Smooth muscle cell (in vitro differentiated cells): ENCODE measurements at regions not wholly inside any gene's neighbourhood (a gene's known extent, or its start where the extent isn't known, plus 50 kb on each side); places are given as distances from the start of the nearest gene placed in this dataset.

Experiments used
- DNase-seq: peaks from one replicate; lab custom pipeline; 2025; ENCODE audit not compliant: unreplicated experiment; lab: John Stamatoyannopoulos, UW
- H2AFZ ChIP-seq: fragments of 200-600 bp; sonication (generic); 2 replicates; pipeline ENCODE4 v1.6.0; 2016; ENCODE audit warnings: antibody characterized with exemption, low read depth, mild to moderate bottlenecking
- H3F3A ChIP-seq: fragments of 200-600 bp; sonication (generic); 2 replicates; pipeline ENCODE4 v1.6.0; 2017; ENCODE audit warnings: antibody characterized with exemption, low read depth
- H3K27ac ChIP-seq: fragments of 200-600 bp; sonication (generic); 2 replicates; pipeline ENCODE4 v1.5.1; 2016; ENCODE audit warnings: low read depth, mild to moderate bottlenecking
- H3K27me3 ChIP-seq: fragments of 200-600 bp; sonication (generic); 2 replicates; pipeline ENCODE4 v1.6.1; 2016; ENCODE audit warnings: low read depth, mild to moderate bottlenecking
- H3K36me3 ChIP-seq: fragments of 200-600 bp; sonication (generic); 2 replicates; pipeline ENCODE4 v1.5.1; 2016; ENCODE audit warnings: low read depth
- H3K4me1 ChIP-seq: fragments of 200-600 bp; sonication (generic); 2 replicates; pipeline ENCODE4 v1.5.1; 2016; ENCODE audit warnings: low read depth
- H3K4me2 ChIP-seq: fragments of 200-600 bp; sonication (generic); 2 replicates; pipeline ENCODE4 v1.6.0; 2016; ENCODE audit warnings: mild to moderate bottlenecking
- H3K4me3 ChIP-seq: fragments of 200-600 bp; sonication (generic); 2 replicates; pipeline ENCODE4 v1.5.1; 2016; ENCODE audit warnings: mild to moderate bottlenecking
- H3K79me2 ChIP-seq: fragments of 200-600 bp; sonication (generic); 2 replicates; pipeline ENCODE4 v1.6.0; 2016; ENCODE audit warnings: low read depth, mild to moderate bottlenecking
- H3K9ac ChIP-seq: fragments of 200-600 bp; sonication (generic); 2 replicates; pipeline ENCODE4 v1.6.0; 2016; ENCODE audit warnings: low read depth
- H3K9me3 ChIP-seq: fragments of 200-600 bp; sonication (generic); replicated peaks from 2 replicates; pipeline ENCODE4 v1.5.1; 2016; ENCODE audit warnings: low read depth
- H4K20me1 ChIP-seq: fragments of 200-600 bp; sonication (generic); 2 replicates; pipeline ENCODE4 v1.6.0; 2016; ENCODE audit warnings: low read depth
- WGBS: methylation state at CpG from one replicate; pipeline ENCODE4 v1.1.7; 2016; ENCODE audit warnings: low lambda C conversion rate; 5-methylcytosine and 5-hydroxymethylcytosine counted together
- TF ChIP-seq, protein P1 (sequence below): fragments of 200-600 bp; sonication (generic); IDR thresholded peaks from 2 replicates; pipeline ENCODE4 v1.5.1; 2017; ENCODE audit warnings: borderline replicate concordance, mild to moderate bottlenecking, antibody characterized with exemption; ENCODE audit not compliant: insufficient read depth, poor library complexity, severe bottlenecking

DNA sequence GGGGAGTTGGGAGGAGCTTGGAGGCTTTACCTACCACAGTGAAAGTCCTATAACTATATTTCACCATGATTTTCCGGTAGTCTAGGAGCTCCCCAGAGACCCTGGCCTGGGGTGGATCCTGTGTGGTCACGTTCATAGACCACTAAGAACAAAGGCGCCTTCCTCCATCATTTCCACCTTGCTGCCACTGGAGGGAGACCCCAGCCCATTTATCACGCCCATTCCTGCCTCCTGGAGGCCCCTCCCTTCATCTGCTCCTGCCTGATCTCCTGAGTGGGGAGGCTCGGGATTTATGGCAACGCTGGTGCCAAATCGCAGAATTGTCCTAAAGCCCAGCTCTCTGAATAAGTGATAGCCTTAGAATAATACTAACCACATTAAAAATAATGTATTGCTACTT is 507.6 kb upstream of the SPHKAP start:
- H3K27ac ChIP-seq = peak overlapping the region; percentile 68
- no peaks in the 10 kb centered on the region for H3K9me3 ChIP-seq
- no peaks in the 10 kb centered on the region for H3K27me3 ChIP-seq
- H3K9ac ChIP-seq = no peak overlapping the region
- no peaks in the 10 kb centered on the region for H3F3A ChIP-seq
- TF ChIP-seq, protein P1, sequence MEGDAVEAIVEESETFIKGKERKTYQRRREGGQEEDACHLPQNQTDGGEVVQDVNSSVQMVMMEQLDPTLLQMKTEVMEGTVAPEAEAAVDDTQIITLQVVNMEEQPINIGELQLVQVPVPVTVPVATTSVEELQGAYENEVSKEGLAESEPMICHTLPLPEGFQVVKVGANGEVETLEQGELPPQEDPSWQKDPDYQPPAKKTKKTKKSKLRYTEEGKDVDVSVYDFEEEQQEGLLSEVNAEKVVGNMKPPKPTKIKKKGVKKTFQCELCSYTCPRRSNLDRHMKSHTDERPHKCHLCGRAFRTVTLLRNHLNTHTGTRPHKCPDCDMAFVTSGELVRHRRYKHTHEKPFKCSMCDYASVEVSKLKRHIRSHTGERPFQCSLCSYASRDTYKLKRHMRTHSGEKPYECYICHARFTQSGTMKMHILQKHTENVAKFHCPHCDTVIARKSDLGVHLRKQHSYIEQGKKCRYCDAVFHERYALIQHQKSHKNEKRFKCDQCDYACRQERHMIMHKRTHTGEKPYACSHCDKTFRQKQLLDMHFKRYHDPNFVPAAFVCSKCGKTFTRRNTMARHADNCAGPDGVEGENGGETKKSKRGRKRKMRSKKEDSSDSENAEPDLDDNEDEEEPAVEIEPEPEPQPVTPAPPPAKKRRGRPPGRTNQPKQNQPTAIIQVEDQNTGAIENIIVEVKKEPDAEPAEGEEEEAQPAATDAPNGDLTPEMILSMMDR = peak; percentile 28
- no peak for DNase-seq
- H2AFZ ChIP-seq = peak overlapping the region; percentile 26
- no peak overlapping the region for H3K4me3 ChIP-seq
- no peaks in the 10 kb centered on the region for H3K79me2 ChIP-seq
- no peaks in the 10 kb centered on the region for H3K4me1 ChIP-seq
- no peaks in the 10 kb centered on the region for H3K36me3 ChIP-seq
- no peak overlapping the region for H3K4me2 ChIP-seq
- H4K20me1 ChIP-seq = no peaks in the 10 kb centered on the region
- WGBS = 39% methylated on average over 7 of the region's 7 CpGs

DNA sequence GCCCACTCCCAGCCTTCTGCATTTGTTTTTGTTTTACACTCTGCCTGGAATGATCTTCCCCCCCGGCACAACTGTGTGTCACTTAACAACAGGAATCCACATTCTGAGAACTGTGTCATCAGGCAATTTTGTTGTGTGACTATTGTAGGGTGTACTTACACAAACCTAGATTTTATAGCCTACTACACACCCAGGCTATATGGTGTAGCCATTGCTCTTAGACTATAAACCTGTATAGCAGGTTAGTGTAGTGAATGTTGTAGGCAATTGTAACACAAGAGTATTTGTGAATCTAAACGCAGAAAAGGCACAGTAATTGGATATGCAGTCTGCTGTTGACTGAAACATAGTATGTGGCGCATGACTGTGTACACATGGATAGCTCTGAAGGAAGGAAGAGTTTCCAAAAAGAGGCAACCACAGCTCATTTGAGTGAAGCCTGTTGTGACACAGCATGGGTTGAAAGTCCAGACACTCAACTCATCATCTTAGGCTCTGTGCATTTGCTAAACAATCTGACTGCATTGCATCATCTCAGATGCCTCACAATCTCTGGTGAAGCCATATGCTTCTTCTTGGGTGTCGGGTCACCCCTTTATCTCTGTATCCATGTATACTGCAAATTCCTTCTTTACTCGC is 506.6 kb upstream of the SPHKAP start:
- H3K36me3 ChIP-seq = no peaks in the 10 kb centered on the region
- H3K4me2 ChIP-seq = peak overlapping the region; percentile 52
- H3K4me3 ChIP-seq = no peak overlapping the region
- no peaks in the 10 kb centered on the region for H4K20me1 ChIP-seq
- H3K4me1 ChIP-seq = no peaks in the 10 kb centered on the region
- DNase-seq = no peak
- no peaks in the 10 kb centered on the region for H3K79me2 ChIP-seq
- no peaks in the 10 kb centered on the region for H3F3A ChIP-seq
- WGBS = 18% methylated on average over 5 of the region's 5 CpGs
- no peaks in the 10 kb centered on the region for H3K27me3 ChIP-seq
- H3K9ac ChIP-seq = no peak overlapping the region
- peak overlapping the region; percentile 76 for H3K27ac ChIP-seq
- TF ChIP-seq, protein P1 = no peak
- H2AFZ ChIP-seq = peak overlapping the region; percentile 26
- H3K9me3 ChIP-seq = no peaks in the 10 kb centered on the region

DNA sequence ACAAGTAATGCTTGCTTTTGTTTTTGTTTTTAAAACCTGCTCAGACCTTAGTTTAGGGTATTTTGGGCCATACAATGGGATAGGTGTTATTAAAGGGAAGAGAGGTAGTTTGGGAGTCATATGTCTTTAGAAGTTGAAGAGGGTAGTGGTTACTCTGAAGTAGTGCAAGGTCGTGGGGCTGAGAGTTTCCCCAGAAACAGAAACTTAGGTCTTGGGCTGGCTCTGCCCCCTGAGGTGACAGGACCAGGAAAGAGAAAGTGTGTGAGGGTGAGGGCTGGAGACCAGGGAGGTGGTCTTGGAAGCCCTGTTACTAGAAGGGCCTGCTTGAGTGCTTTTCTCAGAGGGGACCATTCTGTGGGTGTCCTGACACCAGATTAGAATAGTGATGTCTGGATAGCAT is 500.5 kb upstream of the SPHKAP start:
- Histone ChIP-seq H2AFZ (peak overlapping the region; percentile 61), H3K27me3 (no peaks in the 10 kb centered on the region), H3F3A (no peaks in the 10 kb centered on the region), H3K4me3 (no peak overlapping the region), H3K4me1 (peaks cover 6% of the 10 kb centered on the region), H4K20me1 (no peaks in the 10 kb centered on the region), H3K79me2 (no peaks in the 10 kb centered on the region), H3K9ac (no peak overlapping the region), H3K9me3 (no peaks in the 10 kb centered on the region), H3K36me3 (no peaks in the 10 kb centered on the region), H3K27ac (no peak overlapping the region), H3K4me2 (peak overlapping the region; percentile 54)
- WGBS = 65% methylated on average over 1 of the region's 1 CpG
- no peak for DNase-seq
- TF ChIP-seq, protein P1 = no peak

DNA sequence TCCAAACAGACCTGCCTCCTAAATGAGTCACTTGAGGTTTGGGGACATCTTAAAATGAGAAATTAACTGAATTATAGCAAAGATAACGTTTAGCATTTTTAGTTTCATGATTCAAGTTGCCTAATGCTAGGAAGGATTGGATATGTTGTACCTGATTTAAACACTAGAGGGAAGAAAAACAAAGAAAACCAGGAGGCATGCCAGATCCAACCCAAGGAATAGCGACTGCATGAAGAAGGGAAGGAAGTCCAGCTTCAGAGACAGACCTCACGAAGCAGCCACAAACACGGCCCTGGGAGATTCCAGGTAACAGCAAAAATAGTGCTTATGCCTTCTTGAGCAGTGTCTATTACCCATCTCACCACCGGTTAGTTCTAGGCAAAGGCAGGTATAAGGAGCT is 499.9 kb upstream of the SPHKAP start:
- 32% methylated on average over 5 of the region's 5 CpGs for WGBS
- H3F3A ChIP-seq = no peaks in the 10 kb centered on the region
- no peaks in the 10 kb centered on the region for H3K79me2 ChIP-seq
- H3K36me3 ChIP-seq = no peaks in the 10 kb centered on the region
- H3K4me3 ChIP-seq = no peak overlapping the region
- H3K4me1 ChIP-seq = peaks cover 6% of the 10 kb centered on the region
- no peak for DNase-seq
- TF ChIP-seq, protein P1 = peak; percentile 48
- peak overlapping the region; percentile 33 for H3K27ac ChIP-seq
- H2AFZ ChIP-seq = peak overlapping the region; percentile 61
- no peak overlapping the region for H3K9ac ChIP-seq
- H3K27me3 ChIP-seq = no peaks in the 10 kb centered on the region
- no peaks in the 10 kb centered on the region for H4K20me1 ChIP-seq
- peak overlapping the region; percentile 58 for H3K4me2 ChIP-seq
- H3K9me3 ChIP-seq = no peaks in the 10 kb centered on the region
